OCI-LY3 (cell line): ENCODE measurements at regions not wholly inside any gene's neighbourhood (a gene's known extent, or its start where the extent isn't known, plus 50 kb on each side); places are given as distances from the start of the nearest gene placed in this dataset.

Experiments used
- H2AFZ ChIP-seq: fragments of 200-600, 300-600 bp; shearing (Covaris generic); 2 replicates; pipeline ENCODE4 v1.6.0; 2014; ENCODE audit warnings: antibody characterized with exemption, low read depth, low read length
- H3K27ac ChIP-seq: fragments of 200-600, 300-600 bp; sonication (generic); 2 replicates; pipeline ENCODE4 v1.5.1; 2014; ENCODE audit warnings: mild to moderate bottlenecking, low read length, moderate library complexity, mixed read lengths
- H3K27me3 ChIP-seq: fragments of 200-600, 300-600 bp; sonication (generic); 2 replicates; pipeline ENCODE4 v1.6.1; 2014; ENCODE audit warnings: low read depth, low read length, mixed read lengths
- H3K36me3 ChIP-seq: fragments of 200-600, 300-600 bp; sonication (generic); replicated peaks from 2 replicates; pipeline ENCODE3; 2014; ENCODE audit warnings: low read depth, low read length, mixed read lengths
- H3K4me1 ChIP-seq: fragments of 300-600, 200-600 bp; sonication (generic); 2 replicates; pipeline ENCODE4 v1.6.1; 2014; ENCODE audit warnings: low read length, mixed read lengths
- H3K4me2 ChIP-seq: fragments of 200-600, 300-600 bp; sonication (generic); 2 replicates; pipeline ENCODE4 v1.6.1; 2014; ENCODE audit warnings: low read length, mixed read lengths
- H3K4me3 ChIP-seq: fragments of 300-600, 200-600 bp; sonication (generic); 2 replicates; pipeline ENCODE4 v1.5.1; 2014; ENCODE audit warnings: antibody characterized with exemption, mild to moderate bottlenecking, low read length, moderate library complexity
- H3K79me2 ChIP-seq: fragments of 300-600, 200-600 bp; shearing (Covaris generic); 2 replicates; pipeline ENCODE4 v1.6.1; 2014; ENCODE audit warnings: mild to moderate bottlenecking, low read length, mixed read lengths
- H3K9ac ChIP-seq: fragments of 300-600, 200-600 bp; shearing (Covaris generic); 2 replicates; pipeline ENCODE4 v1.6.0; 2014; ENCODE audit warnings: mild to moderate bottlenecking, low read length, moderate library complexity
- H3K9me3 ChIP-seq: fragments of 200-600, 300-600 bp; shearing (Covaris generic); 2 replicates; pipeline ENCODE4 v1.6.1; 2014; ENCODE audit warnings: low read length, mixed read lengths; ENCODE audit not compliant: insufficient read depth
- H4K20me1 ChIP-seq: fragments of 200-600, 300-600 bp; sonication (generic); 2 replicates; pipeline ENCODE4 v1.6.1; 2016; ENCODE audit warnings: low read length, mixed read lengths; ENCODE audit not compliant: insufficient read depth
- EZH2phosphoT487 ChIP-seq: fragments of 200-600 bp; shearing (Covaris generic); IDR thresholded peaks from 2 replicates; pipeline ENCODE4 v1.6.1; 2018; ENCODE audit warnings: antibody characterized with exemption, mixed run types, low read depth
- TF ChIP-seq, protein P1 (sequence below): fragments of 200-600, 300-600 bp; sonication (generic); IDR thresholded peaks from 2 replicates; pipeline ENCODE4 v1.5.1; 2014; ENCODE audit warnings: antibody characterized with exemption, low read length, low read depth

GRCh38 chr13:37357548-37357947 is 241.0 kb downstream of the POSTN start:
- no peak for TF ChIP-seq EZH2phosphoT487
- no peak overlapping the region for H2AFZ ChIP-seq
- no peaks in the 10 kb centered on the region for H3K36me3 ChIP-seq

DNA sequence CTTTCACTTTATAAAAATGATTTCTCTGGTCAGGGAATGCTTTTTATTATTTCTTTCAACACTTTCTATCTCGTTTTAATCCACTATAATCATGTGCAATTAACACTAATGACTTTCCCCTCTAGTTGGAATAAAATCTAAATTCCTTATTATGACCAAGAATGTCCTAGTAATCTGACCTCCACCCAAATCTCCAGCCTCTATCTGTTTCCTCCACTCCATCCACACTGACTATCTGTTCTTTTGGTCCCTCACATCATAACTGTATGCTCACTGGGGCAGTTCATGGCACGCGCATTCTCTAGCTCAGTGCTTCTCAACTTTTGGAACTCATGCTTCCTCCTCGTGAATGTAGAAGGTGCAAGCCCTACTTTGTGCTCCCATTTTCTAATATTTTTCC is 244.7 kb downstream of the POSTN start:
- Histone ChIP-seq H3K9ac (no peak overlapping the region), H4K20me1 (no peaks in the 10 kb centered on the region), H2AFZ (no peak overlapping the region), H3K4me1 (no peaks in the 10 kb centered on the region), H3K36me3 (no peaks in the 10 kb centered on the region), H3K4me2 (no peak overlapping the region), H3K4me3 (no peak overlapping the region), H3K9me3 (no peaks in the 10 kb centered on the region), H3K27me3 (no peaks in the 10 kb centered on the region), H3K79me2 (no peaks in the 10 kb centered on the region), H3K27ac (no peak overlapping the region)
- TF ChIP-seq, protein P1, sequence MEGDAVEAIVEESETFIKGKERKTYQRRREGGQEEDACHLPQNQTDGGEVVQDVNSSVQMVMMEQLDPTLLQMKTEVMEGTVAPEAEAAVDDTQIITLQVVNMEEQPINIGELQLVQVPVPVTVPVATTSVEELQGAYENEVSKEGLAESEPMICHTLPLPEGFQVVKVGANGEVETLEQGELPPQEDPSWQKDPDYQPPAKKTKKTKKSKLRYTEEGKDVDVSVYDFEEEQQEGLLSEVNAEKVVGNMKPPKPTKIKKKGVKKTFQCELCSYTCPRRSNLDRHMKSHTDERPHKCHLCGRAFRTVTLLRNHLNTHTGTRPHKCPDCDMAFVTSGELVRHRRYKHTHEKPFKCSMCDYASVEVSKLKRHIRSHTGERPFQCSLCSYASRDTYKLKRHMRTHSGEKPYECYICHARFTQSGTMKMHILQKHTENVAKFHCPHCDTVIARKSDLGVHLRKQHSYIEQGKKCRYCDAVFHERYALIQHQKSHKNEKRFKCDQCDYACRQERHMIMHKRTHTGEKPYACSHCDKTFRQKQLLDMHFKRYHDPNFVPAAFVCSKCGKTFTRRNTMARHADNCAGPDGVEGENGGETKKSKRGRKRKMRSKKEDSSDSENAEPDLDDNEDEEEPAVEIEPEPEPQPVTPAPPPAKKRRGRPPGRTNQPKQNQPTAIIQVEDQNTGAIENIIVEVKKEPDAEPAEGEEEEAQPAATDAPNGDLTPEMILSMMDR = no peak
- no peak for TF ChIP-seq EZH2phosphoT487

More at GRCh38 chr13:37357548-37357947, 241.0 kb downstream of the POSTN start:
- Histone ChIP-seq H4K20me1 (no peaks in the 10 kb centered on the region), H3K9me3 (no peaks in the 10 kb centered on the region), H3K4me3 (no peak overlapping the region), H3K27me3 (no peaks in the 10 kb centered on the region), H3K79me2 (no peaks in the 10 kb centered on the region), H3K9ac (no peak overlapping the region), H3K27ac (no peak overlapping the region), H3K4me1 (no peaks in the 10 kb centered on the region), H3K4me2 (no peak overlapping the region)

GRCh38 chr13:37351211-37351610 is 245.7 kb upstream of the CSNK1A1L start:
- Histone ChIP-seq H3K79me2 (no peaks in the 10 kb centered on the region), H4K20me1 (no peaks in the 10 kb centered on the region), H3K4me3 (no peak overlapping the region), H3K27ac (no peak overlapping the region), H2AFZ (no peak overlapping the region), H3K9ac (no peak overlapping the region), H3K27me3 (no peaks in the 10 kb centered on the region), H3K36me3 (no peaks in the 10 kb centered on the region), H3K4me1 (no peaks in the 10 kb centered on the region), H3K9me3 (no peaks in the 10 kb centered on the region), H3K4me2 (no peak overlapping the region)
- TF ChIP-seq EZH2phosphoT487 = no peak
- TF ChIP-seq, protein P1 = no peak

- H3K9me3 ChIP-seq = no peaks in the 10 kb centered on the region
Measured at GRCh38 chr13:37349916-37350315, 244.5 kb upstream of the CSNK1A1L start.

More at GRCh38 chr13:37349916-37350315, 244.5 kb upstream of the CSNK1A1L start:
- H3K79me2 ChIP-seq = no peaks in the 10 kb centered on the region
- H3K27ac ChIP-seq = no peak overlapping the region
- no peak overlapping the region for H3K4me2 ChIP-seq
- H3K36me3 ChIP-seq = no peaks in the 10 kb centered on the region
- no peak overlapping the region for H2AFZ ChIP-seq
- no peaks in the 10 kb centered on the region for H3K4me1 ChIP-seq
- no peaks in the 10 kb centered on the region for H3K27me3 ChIP-seq
- TF ChIP-seq, protein P1 = no peak
- no peak for TF ChIP-seq EZH2phosphoT487
- no peaks in the 10 kb centered on the region for H4K20me1 ChIP-seq
- no peak overlapping the region for H3K4me3 ChIP-seq
- no peak overlapping the region for H3K9ac ChIP-seq
